Loucy (cell line): ENCODE measurements at regions not wholly inside any gene's neighbourhood (a gene's known extent, or its start where the extent isn't known, plus 50 kb on each side); places are given as distances from the start of the nearest gene placed in this dataset.

Experiments used
- EZH2phosphoT487 ChIP-seq: fragments of 200-600 bp; IDR thresholded peaks from 2 replicates; pipeline ENCODE4 v1.6.1; 2018; ENCODE audit warnings: antibody characterized with exemption, mild to moderate bottlenecking, moderate library complexity, borderline replicate concordance
- TF ChIP-seq, protein P1 (sequence below): fragments of 200-600 bp; sonication (generic); conservative IDR thresholded peaks from 2 replicates; pipeline ENCODE4 v1.5.1; 2014; ENCODE audit warnings: mild to moderate bottlenecking, antibody characterized with exemption, low read length

DNA sequence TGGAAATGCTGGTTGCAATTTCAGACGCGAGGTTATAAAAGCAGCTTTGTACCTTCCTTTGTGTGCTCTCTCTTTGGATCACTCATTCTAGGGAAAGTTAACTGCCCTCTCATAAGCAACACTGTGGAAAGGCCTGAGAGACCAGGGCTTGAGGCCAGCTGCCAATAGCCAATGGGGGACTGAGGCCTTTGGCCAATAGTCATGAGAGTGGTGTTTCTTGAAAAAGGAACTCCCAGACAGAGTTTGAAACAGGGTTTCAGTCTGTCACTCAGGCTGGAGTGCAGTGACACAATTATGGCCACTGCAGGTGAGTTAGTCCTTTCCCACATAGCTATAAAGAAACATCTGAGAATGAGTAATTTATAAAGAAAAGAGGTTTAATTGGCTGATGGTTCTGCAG is 524.7 kb upstream of the SMIM31 start:
- TF ChIP-seq, protein P1, sequence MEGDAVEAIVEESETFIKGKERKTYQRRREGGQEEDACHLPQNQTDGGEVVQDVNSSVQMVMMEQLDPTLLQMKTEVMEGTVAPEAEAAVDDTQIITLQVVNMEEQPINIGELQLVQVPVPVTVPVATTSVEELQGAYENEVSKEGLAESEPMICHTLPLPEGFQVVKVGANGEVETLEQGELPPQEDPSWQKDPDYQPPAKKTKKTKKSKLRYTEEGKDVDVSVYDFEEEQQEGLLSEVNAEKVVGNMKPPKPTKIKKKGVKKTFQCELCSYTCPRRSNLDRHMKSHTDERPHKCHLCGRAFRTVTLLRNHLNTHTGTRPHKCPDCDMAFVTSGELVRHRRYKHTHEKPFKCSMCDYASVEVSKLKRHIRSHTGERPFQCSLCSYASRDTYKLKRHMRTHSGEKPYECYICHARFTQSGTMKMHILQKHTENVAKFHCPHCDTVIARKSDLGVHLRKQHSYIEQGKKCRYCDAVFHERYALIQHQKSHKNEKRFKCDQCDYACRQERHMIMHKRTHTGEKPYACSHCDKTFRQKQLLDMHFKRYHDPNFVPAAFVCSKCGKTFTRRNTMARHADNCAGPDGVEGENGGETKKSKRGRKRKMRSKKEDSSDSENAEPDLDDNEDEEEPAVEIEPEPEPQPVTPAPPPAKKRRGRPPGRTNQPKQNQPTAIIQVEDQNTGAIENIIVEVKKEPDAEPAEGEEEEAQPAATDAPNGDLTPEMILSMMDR: no peak
- no peak for TF ChIP-seq EZH2phosphoT487
